ENCODE measurements at regions not wholly inside any gene's neighbourhood (a gene's known extent, or its start where the extent isn't known, plus 50 kb on each side); places are given as distances from the start of the nearest gene placed in this dataset.

DNA sequence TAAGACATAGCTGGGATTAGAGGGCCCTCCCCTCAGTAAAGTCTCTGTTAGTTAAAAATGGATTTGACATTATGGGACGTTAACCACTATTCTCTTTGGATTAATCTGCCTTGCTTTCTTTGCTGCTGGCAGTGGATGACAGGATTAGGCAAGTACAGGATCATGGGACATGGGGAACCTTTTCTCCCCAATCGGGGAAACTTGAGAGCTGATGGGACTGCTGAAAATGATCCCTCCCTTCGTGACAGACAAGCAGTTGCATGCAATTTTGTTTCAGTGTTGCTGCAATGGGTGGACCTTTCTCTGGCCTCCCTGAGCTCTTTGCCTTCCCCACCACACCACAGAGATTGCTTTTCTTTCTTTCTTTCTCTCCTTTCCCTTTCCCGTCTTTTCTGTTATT lies 120.2 kb upstream of the BANK1 start:
- TF ChIP-seq CTCF (IDR thresholded peaks at IDR 0.05; ENCODE audit: poor library complexity) (no peak), EZH2 (IDR thresholded peaks at IDR 0.05; ENCODE audit: borderline replicate concordance) (no peak)
